ENCODE measurements at regions not wholly inside any gene's neighbourhood (a gene's known extent, or its start where the extent isn't known, plus 50 kb on each side); places are given as distances from the start of the nearest gene placed in this dataset.

DNA sequence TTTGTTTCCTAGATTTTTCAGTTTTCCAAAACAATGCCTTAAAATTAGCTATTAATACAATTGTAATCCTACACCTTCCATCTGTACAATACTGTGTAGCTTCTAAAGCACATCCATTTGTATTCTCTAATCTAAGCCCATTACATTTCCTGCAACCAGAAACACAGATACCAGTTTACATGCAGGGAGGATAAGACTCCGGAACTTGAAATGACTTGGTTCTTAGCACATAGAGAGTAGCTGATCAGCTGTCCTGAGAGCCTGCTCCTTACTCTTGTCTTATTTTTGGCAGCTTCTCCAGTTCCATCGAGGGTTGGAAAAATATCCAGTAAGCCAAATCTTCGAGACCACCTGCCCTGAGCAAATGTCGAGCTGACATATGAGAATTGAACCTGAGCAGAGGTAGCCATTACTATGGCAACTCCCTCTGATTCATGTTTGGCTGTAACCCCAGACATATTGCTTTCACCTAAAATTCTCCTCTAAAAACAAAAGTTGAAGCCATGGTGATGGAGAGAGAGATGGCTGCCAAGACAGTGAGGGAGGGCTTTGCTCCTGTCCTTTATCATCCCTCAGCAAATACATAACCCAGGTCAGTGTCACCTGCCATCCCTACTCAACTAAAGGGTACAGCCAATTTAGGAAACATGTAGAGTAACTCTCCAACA lies 542.8 kb downstream of the IRS1 start:
- TF ChIP-seq, protein P1, sequence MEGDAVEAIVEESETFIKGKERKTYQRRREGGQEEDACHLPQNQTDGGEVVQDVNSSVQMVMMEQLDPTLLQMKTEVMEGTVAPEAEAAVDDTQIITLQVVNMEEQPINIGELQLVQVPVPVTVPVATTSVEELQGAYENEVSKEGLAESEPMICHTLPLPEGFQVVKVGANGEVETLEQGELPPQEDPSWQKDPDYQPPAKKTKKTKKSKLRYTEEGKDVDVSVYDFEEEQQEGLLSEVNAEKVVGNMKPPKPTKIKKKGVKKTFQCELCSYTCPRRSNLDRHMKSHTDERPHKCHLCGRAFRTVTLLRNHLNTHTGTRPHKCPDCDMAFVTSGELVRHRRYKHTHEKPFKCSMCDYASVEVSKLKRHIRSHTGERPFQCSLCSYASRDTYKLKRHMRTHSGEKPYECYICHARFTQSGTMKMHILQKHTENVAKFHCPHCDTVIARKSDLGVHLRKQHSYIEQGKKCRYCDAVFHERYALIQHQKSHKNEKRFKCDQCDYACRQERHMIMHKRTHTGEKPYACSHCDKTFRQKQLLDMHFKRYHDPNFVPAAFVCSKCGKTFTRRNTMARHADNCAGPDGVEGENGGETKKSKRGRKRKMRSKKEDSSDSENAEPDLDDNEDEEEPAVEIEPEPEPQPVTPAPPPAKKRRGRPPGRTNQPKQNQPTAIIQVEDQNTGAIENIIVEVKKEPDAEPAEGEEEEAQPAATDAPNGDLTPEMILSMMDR (IDR thresholded peaks at IDR 0.05; ENCODE audit: insufficient read depth, low read length) = no peak
- TF ChIP-seq POLR2AphosphoS5 (IDR thresholded peaks at IDR 0.05; ENCODE audit: low read depth) = no peak
